ENCODE measurements at regions not wholly inside any gene's neighbourhood (a gene's known extent, or its start where the extent isn't known, plus 50 kb on each side); places are given as distances from the start of the nearest gene placed in this dataset.

- DNase-seq (ENCODE audit: low spot score) (no peak), FAIRE-seq (no peak)
These were observed 106.5 kb upstream of the FRY start for GRCh38 chr13:31925079-31925478.

- FAIRE-seq = no peak
These were observed 104.3 kb upstream of the FRY start for GRCh38 chr13:31927219-31927653.

GRCh38 chr13:31929031-31929770 lies 102.4 kb upstream of the FRY start:
- DNase-seq (ENCODE audit: low spot score) (no peak), FAIRE-seq (no peak)

More at GRCh38 chr13:31927219-31927653, 104.3 kb upstream of the FRY start:
- no peak for DNase-seq (ENCODE audit: low spot score)

- FAIRE-seq (no peak), DNase-seq (ENCODE audit: low spot score) (no peak)
These were observed 101.1 kb upstream of the FRY start for GRCh38 chr13:31930490-31930889.

GRCh38 chr13:31930901-31931522 lies 100.6 kb upstream of the FRY start:
- peak; percentile 9 for DNase-seq (ENCODE audit: low spot score)
- no peak for FAIRE-seq

GRCh38 chr13:31937436-31937835 lies 94.1 kb upstream of the FRY start:
- no peak for DNase-seq (ENCODE audit: low spot score)
- FAIRE-seq = no peak

- FAIRE-seq = no peak
- no peak for DNase-seq (ENCODE audit: low spot score)
These were observed 91.5 kb upstream of the FRY start for GRCh38 chr13:31940076-31940475.

GRCh38 chr13:31943591-31943990 lies 88.0 kb upstream of the FRY start:
- no peak for FAIRE-seq
- DNase-seq (ENCODE audit: low spot score) = no peak

GRCh38 chr13:31944262-31945160 lies 87.1 kb upstream of the FRY start:
- FAIRE-seq = no peak
- DNase-seq (ENCODE audit: low spot score) = no peak

- FAIRE-seq (no peak), DNase-seq (ENCODE audit: low spot score) (peak; percentile 58)
These were observed 86.2 kb upstream of the FRY start for GRCh38 chr13:31945202-31945961.

GRCh38 chr13:31946091-31946770 lies 85.3 kb upstream of the FRY start:
- DNase-seq (ENCODE audit: low spot score) = no peak
- no peak for FAIRE-seq

GRCh38 chr13:31947105-31947504 lies 84.5 kb upstream of the FRY start:
- FAIRE-seq (no peak), DNase-seq (ENCODE audit: low spot score) (no peak)

- DNase-seq (ENCODE audit: low spot score) (no peak), FAIRE-seq (no peak)
These were observed 84.1 kb upstream of the FRY start for GRCh38 chr13:31947506-31947905.

- DNase-seq (ENCODE audit: low spot score) (no peak), FAIRE-seq (no peak)
These were observed 82.1 kb upstream of the FRY start for GRCh38 chr13:31949486-31949885.

GRCh38 chr13:31950111-31950815 lies 81.3 kb upstream of the FRY start:
- DNase-seq (ENCODE audit: low spot score) = no peak
- FAIRE-seq = no peak

- no peak for FAIRE-seq
These were observed 80.3 kb upstream of the FRY start for GRCh38 chr13:31951215-31951678.

GRCh38 chr13:31952641-31953380 lies 78.8 kb upstream of the FRY start:
- DNase-seq (ENCODE audit: low spot score) (no peak), FAIRE-seq (no peak)

More at GRCh38 chr13:31951215-31951678, 80.3 kb upstream of the FRY start:
- peak; percentile 27 for DNase-seq (ENCODE audit: low spot score)

- DNase-seq (ENCODE audit: low spot score) (no peak), FAIRE-seq (no peak)
These were observed 76.5 kb upstream of the FRY start for GRCh38 chr13:31955101-31955500.

- DNase-seq (ENCODE audit: low spot score) = no peak
- no peak for FAIRE-seq
These were observed 75.8 kb upstream of the FRY start for GRCh38 chr13:31955741-31956140.

Data from RCC 7860 (cell line).